SKM-1 treated with dmso at 0.1 percent for 144 hours (cell line): ENCODE measurements at regions not wholly inside any gene's neighbourhood (a gene's known extent, or its start where the extent isn't known, plus 50 kb on each side); places are given as distances from the start of the nearest gene placed in this dataset.

Experiments used
- DNase-seq: peaks from one replicate; lab custom pipeline; 2025; ENCODE audit not compliant: unreplicated experiment; lab: John Stamatoyannopoulos, UW

- no peak for DNase-seq
Observed at GRCh38 chr10:120367341-120367740, 89.7 kb upstream of the PLPP4 start.

DNA sequence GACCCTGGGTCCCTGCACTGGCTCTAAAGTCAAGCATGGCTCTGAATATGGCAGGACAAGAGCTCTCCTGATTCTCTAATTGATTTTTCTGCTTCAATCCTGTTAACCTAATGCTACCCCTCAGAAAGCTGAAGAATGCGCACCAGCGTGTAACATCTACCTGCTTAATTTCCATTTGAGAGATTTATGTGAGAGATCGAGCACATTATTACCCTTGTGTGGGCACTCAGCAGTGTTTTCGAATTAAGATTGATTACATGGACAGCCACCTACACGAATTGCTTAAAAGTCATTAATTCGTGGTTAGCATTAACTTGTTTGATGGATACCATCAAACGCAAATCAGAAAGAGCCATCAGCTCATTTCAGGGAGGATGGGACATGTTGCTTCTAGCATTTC, 88.7 kb upstream of the PLPP4 start:
- DNase-seq: no peak

DNA sequence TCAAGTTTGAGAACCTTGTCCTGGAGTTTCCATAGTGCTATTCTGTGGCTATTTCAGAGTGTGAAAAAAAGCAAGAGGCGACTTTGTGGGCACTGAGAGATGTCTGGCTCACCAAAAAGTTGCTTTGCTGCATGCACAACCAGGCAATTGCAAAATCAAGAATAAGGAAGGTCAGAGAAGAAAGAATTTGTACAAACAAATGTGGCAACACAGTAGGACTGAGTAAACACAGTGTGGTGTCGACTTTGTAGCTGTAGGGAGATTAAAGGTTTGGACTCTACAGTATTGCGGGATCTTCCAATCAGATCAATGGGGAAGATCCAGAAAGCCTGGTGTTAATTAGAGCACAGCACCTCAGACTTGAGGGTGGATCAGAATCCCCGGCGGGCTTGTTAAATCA, 88.1 kb upstream of the PLPP4 start:
- no peak for DNase-seq

GRCh38 chr10:120369856-120370276, 87.2 kb upstream of the PLPP4 start:
- no peak for DNase-seq

DNA sequence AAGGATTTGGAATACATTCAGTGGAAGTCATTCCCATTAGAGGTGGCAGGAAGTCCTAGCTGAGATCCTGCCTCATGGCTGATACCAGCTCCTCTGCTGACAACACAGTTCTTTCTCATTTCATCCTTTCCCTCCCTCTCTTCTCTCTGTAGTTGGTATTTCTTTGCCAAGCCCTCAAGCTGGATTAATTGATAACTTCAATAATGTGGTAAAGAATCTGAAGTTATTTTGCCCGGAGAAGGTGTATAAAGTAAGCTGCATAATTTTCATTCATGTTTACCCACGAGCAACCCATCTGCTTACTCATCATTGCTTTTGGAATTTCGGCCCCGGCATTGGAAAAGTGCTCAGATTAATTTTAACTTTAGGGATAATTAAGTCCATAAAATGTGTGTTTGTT, 85.2 kb upstream of the PLPP4 start:
- DNase-seq: no peak

- no peak for DNase-seq
Observed at GRCh38 chr10:120372917-120373316, 84.1 kb upstream of the PLPP4 start.

DNA sequence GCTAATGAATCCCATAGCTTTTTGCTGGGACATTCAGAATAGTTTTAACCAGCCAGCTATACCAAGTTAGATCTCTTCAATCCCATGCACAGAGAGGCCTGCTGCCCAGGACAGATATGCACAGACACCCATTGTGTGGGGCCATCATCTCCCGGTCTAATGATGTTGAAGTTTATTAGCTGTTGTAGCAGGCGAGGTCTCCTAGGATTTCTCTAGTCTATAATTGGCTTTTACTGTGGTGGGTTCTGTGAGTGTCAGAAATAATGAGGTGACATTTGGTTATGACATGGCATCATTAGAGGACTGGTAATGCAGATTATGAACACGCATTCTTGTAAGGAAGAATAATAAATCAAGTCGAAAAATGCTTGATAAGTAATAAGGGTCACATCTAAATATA, 81.4 kb upstream of the PLPP4 start:
- no peak for DNase-seq

DNA sequence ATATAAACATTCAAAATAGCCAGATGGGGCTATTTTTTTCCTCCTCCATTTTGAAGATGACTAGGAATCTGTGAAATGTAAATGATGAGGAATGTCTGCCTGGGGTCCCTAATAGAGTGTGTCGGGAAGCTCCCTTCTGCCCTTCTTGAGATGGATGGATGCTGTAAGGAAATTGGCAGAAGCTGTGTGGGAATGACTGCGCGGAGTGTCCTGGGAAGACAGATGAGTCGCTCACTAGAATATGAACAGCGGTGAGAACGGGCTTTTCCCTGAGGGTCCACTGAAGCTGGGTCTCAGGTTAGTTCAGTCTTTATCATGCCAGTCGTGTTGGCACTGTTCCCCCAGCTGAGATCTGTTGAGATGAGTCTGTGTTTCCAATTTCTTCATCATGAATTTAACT, 75.1 kb upstream of the PLPP4 start:
- no peak for DNase-seq

GRCh38 chr10:120382360-120382759, 74.7 kb upstream of the PLPP4 start:
- DNase-seq: no peak

- no peak for DNase-seq
Observed at GRCh38 chr10:120385992-120386391, 71.0 kb upstream of the PLPP4 start.

GRCh38 chr10:120386896-120387295, 70.1 kb upstream of the PLPP4 start:
- no peak for DNase-seq

GRCh38 chr10:120387326-120387725, 69.7 kb upstream of the PLPP4 start:
- no peak for DNase-seq

GRCh38 chr10:120392245-120392644, 64.8 kb upstream of the PLPP4 start:
- no peak for DNase-seq

DNA sequence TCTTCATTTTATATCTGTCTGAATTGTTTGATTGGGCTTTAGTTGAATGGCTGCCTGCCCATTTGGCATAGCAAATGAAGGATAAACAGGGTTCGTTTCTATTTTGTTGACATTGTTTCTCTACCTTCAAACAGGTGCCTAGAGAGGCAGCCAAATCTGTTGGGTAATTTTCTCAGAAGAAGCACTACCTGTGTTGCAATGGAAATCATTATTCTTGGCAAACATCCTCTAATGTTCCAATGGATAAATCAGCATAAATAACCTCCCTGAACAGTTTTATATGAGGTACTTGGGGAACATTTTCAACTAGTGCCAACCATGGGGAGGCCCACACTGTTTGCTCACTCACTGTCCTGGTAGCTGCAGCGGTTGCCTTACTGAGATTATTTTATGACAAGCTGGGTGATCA, 64.4 kb upstream of the PLPP4 start:
- DNase-seq: no peak

- no peak for DNase-seq
Observed at GRCh38 chr10:120394446-120394845, 62.6 kb upstream of the PLPP4 start.

- no peak for DNase-seq
Observed at GRCh38 chr10:120396228-120396627, 60.8 kb upstream of the PLPP4 start.

- no peak for DNase-seq
Observed at GRCh38 chr10:120398180-120398579, 58.8 kb upstream of the PLPP4 start.

GRCh38 chr10:120400601-120401000, 56.4 kb upstream of the PLPP4 start:
- DNase-seq: no peak

DNA sequence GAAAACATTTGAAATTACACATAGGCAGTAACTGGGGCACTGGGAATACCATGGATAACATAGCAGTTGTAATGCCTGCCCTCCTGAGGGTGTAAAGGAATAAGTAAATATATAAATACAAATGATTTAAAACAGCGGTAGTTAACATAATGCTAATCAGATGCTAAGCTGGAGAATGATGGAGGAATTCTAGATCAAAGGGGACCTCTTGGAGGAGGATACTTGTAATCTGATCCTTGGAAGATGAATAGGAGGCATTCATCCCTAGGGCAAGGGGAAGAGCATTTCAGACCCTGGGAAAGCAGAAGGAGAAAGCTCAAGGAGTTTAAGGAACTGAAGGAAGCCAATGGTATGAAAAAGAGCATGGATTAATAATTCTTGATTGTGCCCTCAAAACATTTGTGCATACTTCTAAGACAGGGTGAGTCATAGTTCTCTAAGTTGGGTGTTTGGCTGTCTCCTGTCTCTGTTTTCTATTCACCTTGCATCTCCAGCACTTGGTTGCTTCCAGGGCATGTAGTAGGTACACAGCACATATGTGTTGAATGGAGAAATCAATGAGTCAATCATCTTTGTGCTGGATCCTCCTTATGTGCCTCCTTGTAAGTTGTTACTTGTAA, 54.8 kb upstream of the PLPP4 start:
- DNase-seq: no peak

GRCh38 chr10:120403109-120403508, 53.9 kb upstream of the PLPP4 start:
- no peak for DNase-seq

GRCh38 chr10:120406376-120406775, 50.7 kb upstream of the PLPP4 start:
- no peak for DNase-seq
